Neutrophil (primary cell): ENCODE measurements at regions not wholly inside any gene's neighbourhood (a gene's known extent, or its start where the extent isn't known, plus 50 kb on each side); places are given as distances from the start of the nearest gene placed in this dataset.
"Not testable (repeated sequence)": the region's sequence is repeated elsewhere in the genome, so short reads cannot be mapped to it uniquely, and the experiment has no call there.

Source experiments
- H3K27ac ChIP-seq: fragments of 200-600 bp; sonication (generic); 2 replicates; pipeline ENCODE4 v1.5.1; 2016; ENCODE audit warnings: mild to moderate bottlenecking, moderate library complexity
- H3K27me3 ChIP-seq: fragments of 200-600 bp; sonication (generic); 2 replicates; pipeline ENCODE4 v1.6.0; 2016; ENCODE audit warnings: mild to moderate bottlenecking
- H3K36me3 ChIP-seq: fragments of 200-600 bp; sonication (generic); 2 replicates; pipeline ENCODE4 v1.5.1; 2017
- H3K4me1 ChIP-seq, 2 experiments: fragments of 200-600 bp in 1 of 2; sonication (generic) in 1 of 2; 1 replicate in 1 of 2; 2 replicates in 1 of 2; pipeline versions ENCODE4 v1.5.1 to v1.6.1; 2013 to 2016; ENCODE audit warnings: low read depth in 1 of 2, low read length in 1 of 2, mild to moderate bottlenecking in 1 of 2, moderate library complexity in 1 of 2; ENCODE audit not compliant: control insufficient read depth in 1 of 2, insufficient read depth in 1 of 2
- H3K4me3 ChIP-seq, 2 experiments: fragments of 200-600 bp in 1 of 2; sonication (generic) in 1 of 2; 1 replicate in 1 of 2; 2 replicates in 1 of 2; pipeline ENCODE4 v1.5.1; 2013 to 2016; ENCODE audit warnings: low read depth in 1 of 2, low read length in 1 of 2, mild to moderate bottlenecking in 1 of 2, moderate library complexity in 1 of 2
- H3K9me3 ChIP-seq: fragments of 200-600 bp; sonication (generic); 2 replicates; pipeline ENCODE4 v1.5.1; 2016
- CTCF ChIP-seq: fragments of 200-600 bp; sonication (generic); IDR thresholded peaks from 2 replicates; pipeline ENCODE4 v1.5.1; 2016; ENCODE audit warnings: antibody characterized with exemption

DNA sequence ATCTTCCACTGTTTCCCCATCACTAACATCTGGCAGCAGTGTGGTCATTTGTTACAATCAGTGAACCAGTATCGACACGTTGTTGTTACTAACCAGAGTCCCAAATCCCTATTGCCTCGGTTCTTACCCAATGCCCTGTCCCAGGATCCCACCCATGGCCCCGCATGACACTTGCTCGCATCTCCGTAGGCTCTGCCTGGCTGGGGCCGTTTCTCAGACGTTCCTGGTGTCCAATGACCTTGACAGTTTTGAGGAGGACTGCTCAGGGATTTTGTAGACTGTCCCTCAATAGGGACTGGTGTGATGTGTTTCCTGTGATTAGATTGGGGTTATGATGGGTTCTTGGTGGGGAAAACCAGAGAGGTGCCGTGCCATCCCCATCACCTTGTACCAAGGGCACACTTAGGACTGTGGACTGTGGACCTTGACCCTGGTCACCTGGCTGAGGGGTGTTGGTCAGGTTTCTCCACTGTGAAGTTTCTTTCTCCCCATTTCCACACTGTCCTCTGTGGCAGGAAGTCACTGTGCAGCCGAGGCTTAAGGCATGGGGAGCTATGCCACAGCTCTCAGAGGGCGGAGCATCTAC is 108.4 kb downstream of the ADRA2C start:
- no peaks in the 10 kb centered on the region for H3K9me3 ChIP-seq
- no peak overlapping the region for H3K27ac ChIP-seq
- H3K4me3 ChIP-seq, result no peak overlapping the region
- H3K36me3 ChIP-seq, result no peaks in the 10 kb centered on the region
- H3K4me1 ChIP-seq, result no peaks in the 10 kb centered on the region
- H3K27me3 ChIP-seq, result peaks cover 90% of the 10 kb centered on the region
- TF ChIP-seq CTCF, result no peak

DNA sequence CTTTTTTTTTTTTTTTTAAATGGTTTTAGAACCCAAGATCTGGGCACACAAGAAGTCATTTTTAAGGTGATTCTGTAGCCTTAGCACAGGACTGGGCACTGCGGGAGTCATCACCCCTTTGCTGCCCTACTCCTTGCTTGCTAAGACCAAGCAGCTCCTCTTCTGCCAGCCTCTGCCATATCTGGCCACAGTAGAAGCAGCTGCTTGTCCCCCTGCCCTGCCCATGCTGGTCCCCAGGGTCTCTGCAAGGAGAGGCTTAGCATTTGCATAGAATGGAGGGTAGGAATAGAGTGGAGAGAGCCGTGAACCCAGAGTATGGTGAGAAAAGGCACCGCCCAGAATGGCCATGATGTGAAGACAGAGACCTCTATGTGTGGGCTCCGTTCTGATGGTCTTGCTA is 109.3 kb downstream of the ADRA2C start:
- no peak for TF ChIP-seq CTCF
- Histone ChIP-seq H3K4me1 (no peaks in the 10 kb centered on the region), H3K9me3 (no peaks in the 10 kb centered on the region), H3K27ac (no peak overlapping the region), H3K27me3 (peaks cover 90% of the 10 kb centered on the region), H3K36me3 (no peaks in the 10 kb centered on the region), H3K4me3 (no peak overlapping the region)

DNA sequence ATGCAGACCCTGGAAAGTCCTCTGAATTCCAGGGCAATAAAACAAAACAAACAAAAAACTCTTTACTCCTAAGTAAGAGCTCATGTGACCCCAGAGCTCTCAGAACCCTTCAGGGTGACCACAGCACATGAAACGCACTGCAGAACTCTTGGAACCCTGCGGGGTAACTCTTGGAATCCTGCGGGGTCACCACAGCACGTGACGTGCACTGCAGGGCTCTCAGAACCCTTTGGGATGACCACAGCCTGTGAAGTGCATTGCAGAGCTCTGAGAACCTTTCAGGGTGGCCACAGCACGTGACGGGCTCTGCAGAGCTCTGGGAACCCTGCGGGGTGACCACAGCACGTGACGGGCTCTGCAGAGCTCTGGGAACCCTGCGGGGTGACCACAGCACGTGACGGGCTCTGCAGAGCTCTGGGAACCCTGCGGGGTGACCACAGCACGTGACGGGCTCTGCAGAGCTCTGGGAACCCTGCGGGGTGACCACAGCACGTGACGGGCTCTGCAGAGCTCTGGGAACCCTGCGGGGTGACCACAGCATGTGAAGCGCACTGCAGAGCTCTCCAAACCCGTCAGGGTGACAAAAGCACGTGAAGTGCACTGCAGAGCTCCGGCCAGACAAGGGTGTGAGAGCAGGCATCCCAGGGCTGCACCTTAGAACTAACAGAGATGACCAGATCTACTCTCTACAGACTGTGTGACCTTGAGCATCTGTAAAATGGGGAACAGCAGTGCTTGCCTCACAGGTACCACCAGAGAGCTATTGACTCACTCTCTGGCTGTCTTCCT is 110.1 kb downstream of the ADRA2C start:
- not testable (repeated sequence) for H3K4me1 ChIP-seq, H3K9me3 ChIP-seq, H3K4me3 ChIP-seq, H3K36me3 ChIP-seq, H3K27ac ChIP-seq
- peaks cover 90% of the 10 kb centered on the region for H3K27me3 ChIP-seq

GRCh38 chr4:3877236-3877635 is 111.1 kb downstream of the ADRA2C start:
- Histone ChIP-seq H3K4me1 (no peaks in the 10 kb centered on the region), H3K27me3 (peaks cover 88% of the 10 kb centered on the region), H3K4me3 (no peak overlapping the region), H3K36me3 (no peaks in the 10 kb centered on the region), H3K9me3 (no peaks in the 10 kb centered on the region), H3K27ac (no peak overlapping the region)
- TF ChIP-seq CTCF, result no peak

- Histone ChIP-seq H3K36me3 (no peaks in the 10 kb centered on the region), H3K27me3 (peaks cover 86% of the 10 kb centered on the region)
These were observed 111.7 kb downstream of the ADRA2C start for GRCh38 chr4:3877868-3878267.

More at GRCh38 chr4:3877868-3878267, 111.7 kb downstream of the ADRA2C start:
- no peak overlapping the region for H3K4me3 ChIP-seq
- no peak overlapping the region for H3K27ac ChIP-seq
- H3K9me3 ChIP-seq, result no peaks in the 10 kb centered on the region
- H3K4me1 ChIP-seq, result no peaks in the 10 kb centered on the region
- no peak for TF ChIP-seq CTCF
